K562 (cell line): ENCODE measurements at regions not wholly inside any gene's neighbourhood (a gene's known extent, or its start where the extent isn't known, plus 50 kb on each side); places are given as distances from the start of the nearest gene placed in this dataset.

Source experiments
- ATAC-seq: fragments of 200-7000 bp; cut with Tn5 transposase; 3 replicates; pipeline ENCODE4 v1.9.1; 2020; ENCODE audit warnings: moderate library complexity
- BruUV-seq: library from RNA; stranded (reverse); fragments of 400-500 nt; replicated peaks from 2 replicates; lab custom pipeline; 2021; lab: Mats Ljungman, UMichigan
- CTCF ChIA-PET: fragments of 300-600 bp; formaldehyde crosslinking; extraction: SDS; loops from one replicate; lab custom pipeline; 2021; ENCODE audit warnings: low intra/inter-chr PET ratio; lab: Yijun Ruan, JAX
- POLR2A ChIA-PET: fragments of 300-600, 350-650 bp; sonication (Branson Sonifier 250); formaldehyde crosslinking; extraction: SDS; loops from one replicate; lab custom pipeline; 2021; ENCODE audit warnings: antibody characterized with exemption, inconsistent platforms; lab: Yijun Ruan, JAX
- DNase-seq, 4 experiments: peaks; one replicate each; pipeline versions ENCODE4 v3.0.0 to v3.0.0-alpha.2; 2011 to 2018; ENCODE audit warnings: low spot score in 3 of 4, mixed read lengths in 3 of 4; ENCODE audit errors: extremely low read depth in 1 of 4
- FAIRE-seq: peaks from 2 replicates; lab custom pipeline; 2011; peaks lifted over from hg19 to GRCh38; lab: Jason Lieb, UNC
- H2AFZ ChIP-seq: 2 replicates; pipeline ENCODE4 v1.6.0; 2011; ENCODE audit warnings: low read depth, low read length, control low read depth, inconsistent platforms
- H3K27ac ChIP-seq: fragments of 200-600 bp; 3 replicates; pipeline ENCODE4 v1.8.0; 2011; ENCODE audit warnings: low read depth, mild to moderate bottlenecking, control low read depth, inconsistent platforms, low read length, moderate library complexity, mixed read lengths; ENCODE audit errors: extremely low read depth
- H3K27me3 ChIP-seq, 2 experiments: fragments of 300-600 bp in 1 of 2; 2 replicates in 1 of 2; 3 replicates in 1 of 2; pipeline versions ENCODE4 v1.6.0 to v1.8.0; 2011; ENCODE audit warnings: inconsistent platforms in 2 of 2, low read length in 2 of 2, mild to moderate bottlenecking in 1 of 2, mixed read lengths in 1 of 2, moderate library complexity in 1 of 2; ENCODE audit not compliant: control insufficient read depth in 2 of 2, insufficient read depth in 2 of 2
- H3K36me3 ChIP-seq: fragments of 300-600 bp; 3 replicates; pipeline ENCODE4 v1.8.0; 2011; ENCODE audit warnings: mild to moderate bottlenecking, low read length, inconsistent platforms; ENCODE audit not compliant: control insufficient read depth, insufficient read depth
- H3K4me1 ChIP-seq, 2 experiments: fragments of 200-600 bp in 1 of 2; replicated peaks in 1 of 2; 2 replicates in 1 of 2; 3 replicates in 1 of 2; pipeline versions ENCODE4 v1.5.1 to v1.8.0; 2011; ENCODE audit warnings: inconsistent platforms in 2 of 2, low read length in 2 of 2, mild to moderate bottlenecking in 1 of 2, mixed read lengths in 1 of 2, moderate library complexity in 1 of 2; ENCODE audit not compliant: control insufficient read depth in 2 of 2, insufficient read depth in 2 of 2
- H3K4me2 ChIP-seq: 2 replicates; pipeline ENCODE4 v1.6.1; 2011; ENCODE audit warnings: low read length, control low read depth, inconsistent platforms, mixed read lengths; ENCODE audit not compliant: insufficient read depth
- H3K4me3 ChIP-seq: fragments of 200-600 bp; sonication (generic), shearing (Covaris generic); 2 replicates; pipeline ENCODE4 v1.5.1; 2016; ENCODE audit warnings: control low read depth, inconsistent platforms
- H3K79me2 ChIP-seq: fragments of 200-600 bp; 3 replicates; pipeline ENCODE4 v1.8.0; 2011; ENCODE audit warnings: low read length, inconsistent platforms; ENCODE audit not compliant: control insufficient read depth, insufficient read depth
- H3K9ac ChIP-seq, 2 experiments: 2 replicates each; pipeline versions ENCODE4 v1.6.0 to v1.6.1; 2011; ENCODE audit warnings: low read depth in 2 of 2, low read length in 2 of 2, control low read depth in 1 of 2, inconsistent platforms in 1 of 2, mild to moderate bottlenecking in 1 of 2, mixed read lengths in 1 of 2; ENCODE audit not compliant: insufficient read depth in 1 of 2
- H3K9me1 ChIP-seq: one replicate; pipeline ENCODE4 v1.6.0; 2011; ENCODE audit warnings: inconsistent platforms, mild to moderate bottlenecking, low read length, moderate library complexity; ENCODE audit not compliant: control insufficient read depth, insufficient read depth
- H3K9me3 ChIP-seq: replicated peaks from 2 replicates; pipeline ENCODE4 v1.5.1; 2011; ENCODE audit warnings: low read depth, low read length, inconsistent platforms; ENCODE audit not compliant: control insufficient read depth, insufficient read depth
- H4K20me1 ChIP-seq: replicated peaks from 2 replicates; pipeline ENCODE4 v1.6.1; 2011; ENCODE audit warnings: low read length, inconsistent platforms, mixed read lengths; ENCODE audit not compliant: control insufficient read depth, insufficient read depth
- AFF1 ChIP-seq, 2 experiments: fragments of 450-650 bp; IDR thresholded peaks; 2 replicates each; pipeline ENCODE4 v1.6.1; 2018; ENCODE audit warnings: mild to moderate bottlenecking in 2 of 2, low read depth in 1 of 2; ENCODE audit not compliant: partially characterized antibody in 2 of 2
- ATF3 ChIP-seq, 2 experiments: fragments of 450-650 bp in 1 of 2; sonication (generic) in 1 of 2; formaldehyde crosslinking in 1 of 2; IDR thresholded peaks in 1 of 2; conservative IDR thresholded peaks in 1 of 2; 2 replicates each; pipeline versions ENCODE4 v1.6.1 to v1.8.1; 2016 to 2023; ENCODE audit warnings: mild to moderate bottlenecking in 2 of 2, moderate library complexity in 2 of 2, inconsistent platforms in 1 of 2, missing genetic modification reagents in 1 of 2
- DDX20 ChIP-seq: fragments of 450-650 bp; IDR thresholded peaks from 2 replicates; pipeline ENCODE4 v1.6.1; 2016; ENCODE audit warnings: missing genetic modification characterization, low read depth, mild to moderate bottlenecking, missing compliant biosample characterization, moderate library complexity
- ELF4 ChIP-seq: fragments of 450-650 bp; formaldehyde crosslinking; IDR thresholded peaks from 2 replicates; pipeline ENCODE4 v1.4.0; 2022; ENCODE audit warnings: missing genetic modification characterization
- HES1 ChIP-seq: fragments of 450-650 bp; IDR thresholded peaks from 2 replicates; pipeline ENCODE4 v1.6.1; 2016; ENCODE audit warnings: low read depth, mild to moderate bottlenecking, moderate library complexity
- L3MBTL2 ChIP-seq: fragments of 450-650 bp; IDR thresholded peaks from 2 replicates; pipeline ENCODE4 v1.6.1; 2016; ENCODE audit warnings: mild to moderate bottlenecking, moderate library complexity
- LCOR ChIP-seq: sonication (generic); formaldehyde crosslinking; IDR thresholded peaks from 2 replicates; pipeline ENCODE4 v1.8.0; 2022; ENCODE audit warnings: mild to moderate bottlenecking, missing genetic modification reagents
- MLX ChIP-seq, 2 experiments: fragments of 450-650 bp in 1 of 2; sonication (generic) in 1 of 2; formaldehyde crosslinking; conservative IDR thresholded peaks; 2 replicates each; pipeline versions ENCODE4 v1.4.0 to v1.8.1; 2020 to 2022; ENCODE audit warnings: mild to moderate bottlenecking in 1 of 2, missing genetic modification reagents in 1 of 2
- NCOR1 ChIP-seq: fragments of 450-650 bp; IDR thresholded peaks from 2 replicates; pipeline ENCODE4 v1.6.1; 2016; ENCODE audit warnings: mild to moderate bottlenecking, moderate library complexity
- ZBTB2 ChIP-seq: fragments of 450-650 bp; IDR thresholded peaks from 2 replicates; pipeline ENCODE4 v1.6.1; 2016; ENCODE audit warnings: antibody characterized with exemption
- ZNF134 ChIP-seq: fragments of 250-450 bp; sonication (Bioruptor Pico); conservative IDR thresholded peaks from 2 replicates; pipeline ENCODE4 v1.4.0; 2020
- ZNF217 ChIP-seq: sonication (generic); formaldehyde crosslinking; IDR thresholded peaks from 2 replicates; pipeline ENCODE4 v1.8.0; 2022; ENCODE audit warnings: mild to moderate bottlenecking, missing genetic modification reagents
- WGBS: fragments of 100-300 bp; shearing (Covaris generic); methylation state at CpG from one replicate; pipeline ENCODE4 v1.1.6; 2016; ENCODE audit warnings: low coverage, mixed read lengths; ENCODE audit not compliant: insufficient coverage; ENCODE audit errors: missing lambda C conversion rate; 5-methylcytosine and 5-hydroxymethylcytosine counted together
- in situ Hi-C: fragments of 300-500 bp; cut with MboI; formaldehyde crosslinking; loops from 4 replicates; pipeline ENCODE4 v1.15.0; 2018; ENCODE audit warnings: inconsistent platforms, mixed read lengths
- intact Hi-C: fragments of 100-400 bp; cut with micrococcal nuclease; formaldehyde crosslinking; loops from 2 replicates; pipeline ENCODE4 v1.14.2; 2022

- FAIRE-seq (no peak), DNase-seq (no peak), ATAC-seq (no peak)
- H4K20me1 ChIP-seq, result no peaks in the 10 kb centered on the region
- ChIA-PET POLR2A (no interaction called here), CTCF (no interaction called here)
- H2AFZ ChIP-seq, result no peak overlapping the region
- no peak overlapping the region for H3K27ac ChIP-seq
- H3K9me1 ChIP-seq, result no peaks in the 10 kb centered on the region
- no peak overlapping the region for H3K9ac ChIP-seq
- no peaks in the 10 kb centered on the region for H3K4me1 ChIP-seq
- no peaks in the 10 kb centered on the region for H3K9me3 ChIP-seq
- no TSS peak for BruUV-seq
- H3K27me3 ChIP-seq, result no peaks in the 10 kb centered on the region
- no peak overlapping the region for H3K4me2 ChIP-seq
- no peaks in the 10 kb centered on the region for H3K36me3 ChIP-seq
- in situ Hi-C loops, result no loop called here
- H3K4me3 ChIP-seq, result no peak overlapping the region
- WGBS, result 0% methylated on average over 6 of the region's 6 CpGs
- intact Hi-C loops, result no loop called here
- no peaks in the 10 kb centered on the region for H3K79me2 ChIP-seq
- TF ChIP-seq ATF3 (IDR thresholded peaks at IDR 0.05) (no peak), ATF3 (CRISPR knock-in tag; conservative IDR thresholded peaks at IDR 0.05) (no peak), HES1 (no peak), L3MBTL2 (no peak), MLX (CRISPR knock-in tag; conservative IDR thresholded peaks at IDR 0.05) (no peak), LCOR (CRISPR knock-in tag) (no peak), AFF1 (IDR thresholded peaks at IDR 0.05; ENCODE audit: low read depth in 1 of 2, partially characterized antibody in 2 of 2) (no peak), ZNF134 (no peak), ELF4 (CRISPR knock-in tag) (no peak), ZNF217 (no peak), ZBTB2 (no peak), DDX20 (tag) (no peak), NCOR1 (no peak)
Measured at GRCh38 chr18:71798986-71799673, 745.0 kb downstream of the CBLN2 start.
